Vagina (tissue), 2 donors: ENCODE measurements at regions not wholly inside any gene's neighbourhood (a gene's known extent, or its start where the extent isn't known, plus 50 kb on each side); places are given as distances from the start of the nearest gene placed in this dataset.
"Not testable (repeated sequence)": the region's sequence is repeated elsewhere in the genome, so short reads cannot be mapped to it uniquely, and the experiment has no call there.

Source experiments
- DNase-seq, 2 donors: peaks; one replicate each; pipeline ENCODE4 v3.0.0-alpha.2; 2017; ENCODE audit errors: extremely low spot score in 2 of 2
- H3K27ac ChIP-seq: fragments of 200-600 bp; sonication (generic); one replicate; pipeline ENCODE4 v1.5.1; 2019
- H3K27me3 ChIP-seq: fragments of 200-600 bp; sonication (generic); one replicate; pipeline ENCODE4 v1.5.1; 2019
- H3K36me3 ChIP-seq, 2 donors: fragments of 200-600 bp; sonication (generic); one replicate each; pipeline ENCODE4 v1.5.1; 2017 to 2019
- H3K4me1 ChIP-seq: fragments of 200-600 bp; sonication (generic); one replicate; pipeline ENCODE4 v1.5.1; 2019
- H3K4me3 ChIP-seq, 2 donors: fragments of 200-600 bp; sonication (generic); 1 replicate in 1 of 2; 2 replicates in 1 of 2; pipeline ENCODE4 v1.5.1; 2016 to 2019
- H3K9me3 ChIP-seq: fragments of 200-600 bp; sonication (generic); one replicate; pipeline ENCODE4 v1.5.1; 2019
- CTCF ChIP-seq, 3 experiments: fragments of 450-650 bp in 2 of 3; fragments of 200-600 bp in 1 of 3; sonication (generic) in 1 of 3; IDR thresholded peaks; one replicate each; pipeline ENCODE4 v1.5.1; 2017 to 2019; ENCODE audit warnings: antibody characterized with exemption in 3 of 3, mild to moderate bottlenecking in 2 of 3, moderate library complexity in 2 of 3
- POLR2A ChIP-seq, 2 donors: fragments of 450-650 bp; IDR thresholded peaks; one replicate each; pipeline ENCODE4 v1.6.1; 2017; ENCODE audit warnings: antibody characterized with exemption in 2 of 2, mild to moderate bottlenecking in 2 of 2, moderate library complexity in 2 of 2
- POLR2AphosphoS5 ChIP-seq, 2 donors: sonication (generic); formaldehyde crosslinking; IDR thresholded peaks; one replicate each; pipeline ENCODE4 v1.9.0; 2017; ENCODE audit warnings: antibody characterized with exemption in 2 of 2, mild to moderate bottlenecking in 2 of 2, low read depth in 1 of 2; ENCODE audit not compliant: insufficient read depth in 1 of 2
- intact Hi-C: fragments of 100-400 bp; cut with DNase I; formaldehyde crosslinking; loops from one replicate; pipeline ENCODE4 v1.15.1; 2023

GRCh38 chr2:80947601-80948130 lies 643.1 kb upstream of the LRRTM1 start:
- intact Hi-C loops = no loop called here
- TF ChIP-seq POLR2AphosphoS5 (IDR thresholded peaks at IDR 0.05; ENCODE audit: insufficient read depth in 1 of 2, low read depth in 1 of 2) (no peak), CTCF (IDR thresholded peaks at IDR 0.05) (no peak), POLR2A (IDR thresholded peaks at IDR 0.05) (no peak)

DNA sequence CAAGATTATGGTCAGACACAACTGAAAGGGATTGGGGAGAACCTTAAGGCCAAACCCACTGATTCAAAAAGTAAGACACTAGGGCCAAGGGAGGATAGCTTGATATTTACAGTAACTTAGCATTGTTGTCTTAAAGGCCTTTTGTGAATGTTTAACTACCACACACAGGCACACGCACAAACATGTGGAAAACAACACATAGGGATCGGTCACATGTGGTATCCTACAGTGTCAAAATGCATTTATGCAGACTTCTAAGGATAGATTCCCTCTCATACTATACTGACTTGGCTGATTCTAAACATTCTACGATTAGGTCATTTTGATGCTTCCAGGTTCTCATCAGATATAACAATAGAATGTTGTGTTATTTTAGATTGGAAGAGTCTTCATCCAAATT lies 638.9 kb upstream of the LRRTM1 start:
- no peaks in the 10 kb centered on the region for H3K4me1 ChIP-seq
- no peak overlapping the region for H3K4me3 ChIP-seq
- DNase-seq = no peak
- no peaks in the 10 kb centered on the region for H3K27me3 ChIP-seq
- no peaks in the 10 kb centered on the region for H3K36me3 ChIP-seq
- no peaks in the 10 kb centered on the region for H3K9me3 ChIP-seq
- intact Hi-C loops = no loop called here
- no peak for TF ChIP-seq POLR2AphosphoS5 (IDR thresholded peaks at IDR 0.05; ENCODE audit: insufficient read depth in 1 of 2, low read depth in 1 of 2)
- TF ChIP-seq CTCF (IDR thresholded peaks at IDR 0.05) = no peak
- TF ChIP-seq POLR2A (IDR thresholded peaks at IDR 0.05) = no peak
- no peak overlapping the region for H3K27ac ChIP-seq

More at GRCh38 chr2:80947601-80948130, 643.1 kb upstream of the LRRTM1 start:
- no peak overlapping the region for H3K27ac ChIP-seq
- H3K36me3 ChIP-seq = no peaks in the 10 kb centered on the region
- H3K4me1 ChIP-seq = no peaks in the 10 kb centered on the region
- no peaks in the 10 kb centered on the region for H3K27me3 ChIP-seq
- DNase-seq = no peak
- no peak overlapping the region for H3K4me3 ChIP-seq
- no peaks in the 10 kb centered on the region for H3K9me3 ChIP-seq

GRCh38 chr2:80942766-80943165 lies 638.2 kb upstream of the LRRTM1 start:
- no peak for DNase-seq
- no peak overlapping the region for H3K27ac ChIP-seq
- H3K4me1 ChIP-seq = no peaks in the 10 kb centered on the region
- intact Hi-C loops = no loop called here
- no peak for TF ChIP-seq CTCF (IDR thresholded peaks at IDR 0.05)
- TF ChIP-seq POLR2A (IDR thresholded peaks at IDR 0.05) = no peak
- no peak for TF ChIP-seq POLR2AphosphoS5 (IDR thresholded peaks at IDR 0.05; ENCODE audit: insufficient read depth in 1 of 2, low read depth in 1 of 2)
- H3K36me3 ChIP-seq = no peaks in the 10 kb centered on the region
- H3K4me3 ChIP-seq = no peak overlapping the region
- no peaks in the 10 kb centered on the region for H3K27me3 ChIP-seq
- no peaks in the 10 kb centered on the region for H3K9me3 ChIP-seq

GRCh38 chr2:80938463-80938862 lies 633.9 kb upstream of the LRRTM1 start:
- Histone ChIP-seq H3K27ac (no peak overlapping the region), H3K4me3 (no peak overlapping the region), H3K36me3 (no peaks in the 10 kb centered on the region), H3K4me1 (no peaks in the 10 kb centered on the region), H3K27me3 (no peaks in the 10 kb centered on the region), H3K9me3 (no peaks in the 10 kb centered on the region)
- no peak for TF ChIP-seq CTCF (IDR thresholded peaks at IDR 0.05)
- TF ChIP-seq POLR2AphosphoS5 (IDR thresholded peaks at IDR 0.05; ENCODE audit: insufficient read depth in 1 of 2, low read depth in 1 of 2) = no peak
- TF ChIP-seq POLR2A (IDR thresholded peaks at IDR 0.05) = no peak
- DNase-seq = no peak
- intact Hi-C loops = no loop called here

DNA sequence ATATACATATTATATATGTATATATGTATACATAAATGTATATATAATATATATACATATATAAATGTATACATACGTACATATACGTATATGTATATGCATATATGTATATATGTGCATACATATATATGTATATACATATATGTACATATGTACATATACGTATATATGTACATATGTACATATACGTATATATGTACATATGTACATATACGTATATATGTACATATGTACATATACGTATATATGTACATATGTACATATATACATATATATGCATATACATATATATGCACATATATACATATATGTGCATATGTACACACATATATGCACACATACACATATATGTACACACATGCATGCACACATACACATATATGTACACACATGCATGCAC lies 627.3 kb upstream of the LRRTM1 start:
- H3K9me3 ChIP-seq, H3K27ac ChIP-seq, DNase-seq, H3K4me1 ChIP-seq, H3K27me3 ChIP-seq, H3K4me3 ChIP-seq, H3K36me3 ChIP-seq, intact Hi-C loops: not testable (repeated sequence)
